ENCODE measurements at regions not wholly inside any gene's neighbourhood (a gene's known extent, or its start where the extent isn't known, plus 50 kb on each side); places are given as distances from the start of the nearest gene placed in this dataset.

- TF ChIP-seq POLR2A (IDR thresholded peaks at IDR 0.05) (no peak), POLR2AphosphoS5 (IDR thresholded peaks at IDR 0.05) (no peak)
Measured at GRCh38 chr10:64011912-64012714, 490.9 kb downstream of the REEP3 start.
